WTC11 (cell line): ENCODE measurements at regions not wholly inside any gene's neighbourhood (a gene's known extent, or its start where the extent isn't known, plus 50 kb on each side); places are given as distances from the start of the nearest gene placed in this dataset.

Experiments used
- ATAC-seq: fragments of 200-7000 bp; cut with Tn5 transposase; 2 replicates; pipeline ENCODE4 v1.10.0; 2021; ENCODE audit warnings: mild to moderate bottlenecking, moderate library complexity
- CTCF ChIA-PET: fragments of 300-600 bp; sonication (Branson Sonifier 250); formaldehyde crosslinking; loops from one replicate; lab custom pipeline; 2021; ENCODE audit warnings: antibody characterized with exemption; lab: Charles Lee
- POLR2A ChIA-PET: fragments of 350-600 bp; sonication (Branson Sonifier 250); formaldehyde crosslinking; loops from one replicate; lab custom pipeline; 2021; ENCODE audit warnings: antibody characterized with exemption; lab: Charles Lee
- DNase-seq: peaks from one replicate; pipeline ENCODE4 v3.0.0; 2021; ENCODE audit warnings: low spot score
- H3K27ac Mint-ChIP-seq: 2 replicates; pipeline ENCODE4 v1.8.0; 2021; ENCODE audit warnings: mixed read lengths
- H3K27me3 Mint-ChIP-seq: 2 replicates; pipeline ENCODE4 v1.8.0; 2021; ENCODE audit warnings: low read depth, mild to moderate bottlenecking, moderate library complexity, mixed read lengths
- H3K36me3 Mint-ChIP-seq: 2 replicates; pipeline ENCODE4 v1.8.0; 2021; ENCODE audit warnings: mixed read lengths
- H3K4me1 Mint-ChIP-seq: 2 replicates; pipeline ENCODE4 v1.8.0; 2022; ENCODE audit warnings: mixed read lengths
- H3K4me3 Mint-ChIP-seq: 2 replicates; pipeline ENCODE4 v1.8.0; 2021; ENCODE audit warnings: mild to moderate bottlenecking, moderate library complexity, mixed read lengths
- H3K9me3 Mint-ChIP-seq: 2 replicates; pipeline ENCODE4 v1.8.0; 2021; ENCODE audit warnings: mixed read lengths
- AR ChIP-seq: fragments of 250-450 bp; sonication (Bioruptor Pico); IDR thresholded peaks from 2 replicates; pipeline ENCODE4 v1.9.0; 2021; ENCODE audit warnings: mild to moderate bottlenecking
- CTCF ChIP-seq: fragments of 200-600 bp; IDR thresholded peaks from 2 replicates; pipeline ENCODE4 v1.8.0; 2022; ENCODE audit warnings: antibody characterized with exemption
- E2F4 ChIP-seq: sonication (generic); formaldehyde crosslinking; IDR thresholded peaks from 2 replicates; pipeline ENCODE4 v1.8.1; 2022; ENCODE audit warnings: low read depth, mild to moderate bottlenecking, moderate library complexity, missing genetic modification reagents, borderline replicate concordance
- FOXJ3 ChIP-seq: sonication (generic); formaldehyde crosslinking; IDR thresholded peaks from 2 replicates; pipeline ENCODE4 v1.9.0; 2021; ENCODE audit warnings: missing genetic modification reagents, mild to moderate bottlenecking, borderline replicate concordance
- GABPB1 ChIP-seq: sonication (generic); formaldehyde crosslinking; IDR thresholded peaks from 2 replicates; pipeline ENCODE4 v1.8.1; 2023; ENCODE audit warnings: mild to moderate bottlenecking, missing genetic modification reagents
- MXD4 ChIP-seq: fragments of 250-450 bp; sonication (Bioruptor Pico); IDR thresholded peaks from 2 replicates; pipeline ENCODE4 v1.8.0; 2021; ENCODE audit warnings: mild to moderate bottlenecking, moderate library complexity, borderline replicate concordance
- MYBL2 ChIP-seq: sonication (generic); formaldehyde crosslinking; IDR thresholded peaks from 2 replicates; pipeline ENCODE4 v1.8.1; 2023; ENCODE audit warnings: mild to moderate bottlenecking, moderate library complexity, missing genetic modification reagents
- SMAD3 ChIP-seq: sonication (generic); formaldehyde crosslinking; IDR thresholded peaks from 2 replicates; pipeline ENCODE4 v1.8.0; 2022; ENCODE audit warnings: missing genetic modification reagents, mild to moderate bottlenecking, borderline replicate concordance
- SP1 ChIP-seq: sonication (generic); formaldehyde crosslinking; conservative IDR thresholded peaks from 2 replicates; pipeline ENCODE4 v1.8.1; 2022; ENCODE audit warnings: missing genetic modification reagents
- TCF7 ChIP-seq: sonication (generic); formaldehyde crosslinking; IDR thresholded peaks from 2 replicates; pipeline ENCODE4 v1.8.0; 2022; ENCODE audit warnings: mild to moderate bottlenecking, low read depth, missing genetic modification reagents, moderate library complexity
- TEAD1 ChIP-seq: sonication (generic); formaldehyde crosslinking; IDR thresholded peaks from 2 replicates; pipeline ENCODE4 v1.8.0; 2022; ENCODE audit warnings: mild to moderate bottlenecking, missing genetic modification reagents
- USF2 ChIP-seq: sonication (generic); formaldehyde crosslinking; IDR thresholded peaks from 2 replicates; pipeline ENCODE4 v1.8.1; 2023; ENCODE audit warnings: mild to moderate bottlenecking, missing genetic modification reagents, moderate library complexity
- ZNF138 ChIP-seq: sonication (generic); formaldehyde crosslinking; conservative IDR thresholded peaks from 2 replicates; pipeline ENCODE4 v1.8.1; 2022; ENCODE audit warnings: mild to moderate bottlenecking, moderate library complexity, missing genetic modification reagents
- ZNF532 ChIP-seq: fragments of 250-450 bp; sonication (Bioruptor Pico); IDR thresholded peaks from 2 replicates; pipeline ENCODE4 v1.9.0; 2021; ENCODE audit warnings: mild to moderate bottlenecking, borderline replicate concordance
- TF ChIP-seq, protein P1 (sequence below): sonication (generic); formaldehyde crosslinking; IDR thresholded peaks from 2 replicates; pipeline ENCODE4 v1.8.0; 2023; ENCODE audit warnings: missing genetic modification reagents, mild to moderate bottlenecking, borderline replicate concordance
- TF ChIP-seq, protein P2 (sequence below): fragments of 250-450 bp; sonication (Bioruptor Pico); conservative IDR thresholded peaks from 2 replicates; pipeline ENCODE4 v1.9.0; 2021; ENCODE audit warnings: mild to moderate bottlenecking

- TF ChIP-seq AR (CRISPR knock-in tag) (no peak), SP1 (CRISPR knock-in tag) (no peak), USF2 (CRISPR knock-in tag) (no peak), GABPB1 (CRISPR knock-in tag) (no peak), E2F4 (no peak), FOXJ3 (no peak), CTCF (no peak), TCF7 (CRISPR knock-in tag) (no peak), TEAD1 (CRISPR knock-in tag) (no peak)
- TF ChIP-seq, protein P1, sequence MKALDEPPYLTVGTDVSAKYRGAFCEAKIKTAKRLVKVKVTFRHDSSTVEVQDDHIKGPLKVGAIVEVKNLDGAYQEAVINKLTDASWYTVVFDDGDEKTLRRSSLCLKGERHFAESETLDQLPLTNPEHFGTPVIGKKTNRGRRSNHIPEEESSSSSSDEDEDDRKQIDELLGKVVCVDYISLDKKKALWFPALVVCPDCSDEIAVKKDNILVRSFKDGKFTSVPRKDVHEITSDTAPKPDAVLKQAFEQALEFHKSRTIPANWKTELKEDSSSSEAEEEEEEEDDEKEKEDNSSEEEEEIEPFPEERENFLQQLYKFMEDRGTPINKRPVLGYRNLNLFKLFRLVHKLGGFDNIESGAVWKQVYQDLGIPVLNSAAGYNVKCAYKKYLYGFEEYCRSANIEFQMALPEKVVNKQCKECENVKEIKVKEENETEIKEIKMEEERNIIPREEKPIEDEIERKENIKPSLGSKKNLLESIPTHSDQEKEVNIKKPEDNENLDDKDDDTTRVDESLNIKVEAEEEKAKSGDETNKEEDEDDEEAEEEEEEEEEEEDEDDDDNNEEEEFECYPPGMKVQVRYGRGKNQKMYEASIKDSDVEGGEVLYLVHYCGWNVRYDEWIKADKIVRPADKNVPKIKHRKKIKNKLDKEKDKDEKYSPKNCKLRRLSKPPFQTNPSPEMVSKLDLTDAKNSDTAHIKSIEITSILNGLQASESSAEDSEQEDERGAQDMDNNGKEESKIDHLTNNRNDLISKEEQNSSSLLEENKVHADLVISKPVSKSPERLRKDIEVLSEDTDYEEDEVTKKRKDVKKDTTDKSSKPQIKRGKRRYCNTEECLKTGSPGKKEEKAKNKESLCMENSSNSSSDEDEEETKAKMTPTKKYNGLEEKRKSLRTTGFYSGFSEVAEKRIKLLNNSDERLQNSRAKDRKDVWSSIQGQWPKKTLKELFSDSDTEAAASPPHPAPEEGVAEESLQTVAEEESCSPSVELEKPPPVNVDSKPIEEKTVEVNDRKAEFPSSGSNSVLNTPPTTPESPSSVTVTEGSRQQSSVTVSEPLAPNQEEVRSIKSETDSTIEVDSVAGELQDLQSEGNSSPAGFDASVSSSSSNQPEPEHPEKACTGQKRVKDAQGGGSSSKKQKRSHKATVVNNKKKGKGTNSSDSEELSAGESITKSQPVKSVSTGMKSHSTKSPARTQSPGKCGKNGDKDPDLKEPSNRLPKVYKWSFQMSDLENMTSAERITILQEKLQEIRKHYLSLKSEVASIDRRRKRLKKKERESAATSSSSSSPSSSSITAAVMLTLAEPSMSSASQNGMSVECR (CRISPR knock-in tag): no peak
- TF ChIP-seq, all 79 proteins: peak for 0
These were observed 125.0 kb upstream of the PPP2R2D start (continued) for GRCh38 chr10:131775833-131776232.

DNA sequence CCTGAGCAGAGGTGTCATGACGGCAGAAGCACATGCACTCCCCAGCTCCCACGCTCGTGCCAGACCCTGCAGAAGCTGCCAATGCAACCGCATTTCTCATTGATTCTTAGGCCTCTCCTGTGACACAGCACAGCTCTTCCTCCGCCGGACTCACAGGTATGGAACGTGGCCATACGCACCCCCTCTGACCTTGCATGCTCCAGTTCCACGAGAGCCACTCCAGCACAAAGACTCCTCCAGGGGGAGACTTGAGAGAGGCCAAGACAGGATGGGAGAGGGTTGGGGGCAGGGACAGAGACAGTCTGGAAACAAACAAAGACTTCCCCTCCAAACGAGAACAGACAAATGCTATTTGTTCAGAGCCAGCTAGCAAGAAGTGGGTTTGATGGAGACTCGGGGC is 124.3 kb upstream of the PPP2R2D start:
- ATAC-seq: no peak
- Mint-ChIP-seq H3K27ac (no peak overlapping the region), H3K9me3 (peaks cover 58% of the 10 kb centered on the region), H3K4me1 (peaks cover 4% of the 10 kb centered on the region), H3K4me3 (no peak overlapping the region), H3K27me3 (peaks cover 12% of the 10 kb centered on the region), H3K36me3 (peaks cover 51% of the 10 kb centered on the region)
- CTCF ChIA-PET: no interaction called here
- DNase-seq: no peak
- POLR2A ChIA-PET: no interaction called here
- no peak for TF ChIP-seq ZNF138 (CRISPR knock-in tag)
- no peak for TF ChIP-seq TEAD1 (CRISPR knock-in tag)
- TF ChIP-seq ZNF532: no peak
- TF ChIP-seq, protein P2, sequence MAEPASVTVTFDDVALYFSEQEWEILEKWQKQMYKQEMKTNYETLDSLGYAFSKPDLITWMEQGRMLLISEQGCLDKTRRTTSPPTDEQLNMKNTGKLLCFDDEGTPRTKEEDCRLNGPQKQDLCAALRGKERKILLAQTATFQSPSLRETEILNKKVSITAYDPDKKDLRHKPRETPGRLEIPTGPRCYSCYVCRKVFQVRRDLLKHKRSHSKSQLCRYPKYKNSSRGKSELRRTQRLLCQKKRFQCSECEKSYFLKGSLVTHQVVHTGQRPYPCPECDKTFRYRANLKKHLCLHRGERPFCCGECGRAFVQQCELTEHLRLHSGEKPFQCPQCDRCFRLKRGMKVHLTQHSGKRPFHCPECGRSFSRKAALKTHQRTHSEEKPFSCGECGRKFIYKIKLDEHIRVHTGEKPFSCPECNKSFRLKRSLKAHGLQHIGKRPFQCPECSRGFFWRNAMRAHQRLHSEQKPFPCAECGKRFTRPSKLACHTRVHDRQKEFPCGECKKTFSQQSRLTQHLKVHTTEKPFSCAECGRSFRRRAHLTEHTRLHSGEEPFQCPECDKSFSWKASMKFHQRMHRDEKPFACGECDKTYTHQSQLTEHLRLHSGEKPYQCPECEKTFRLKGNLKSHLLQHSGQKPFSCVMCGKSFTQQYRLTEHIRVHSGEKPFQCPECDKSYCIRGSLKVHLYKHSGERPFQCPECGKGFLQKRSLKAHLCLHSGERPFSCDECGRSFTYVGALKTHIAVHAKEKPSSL (CRISPR knock-in tag): no peak
- no peak for TF ChIP-seq MXD4 (CRISPR knock-in tag)
- no peak for TF ChIP-seq MYBL2
- TF ChIP-seq SMAD3 (CRISPR knock-in tag): no peak
